ENCODE measurements at regions not wholly inside any gene's neighbourhood (a gene's known extent, or its start where the extent isn't known, plus 50 kb on each side); places are given as distances from the start of the nearest gene placed in this dataset.

DNA sequence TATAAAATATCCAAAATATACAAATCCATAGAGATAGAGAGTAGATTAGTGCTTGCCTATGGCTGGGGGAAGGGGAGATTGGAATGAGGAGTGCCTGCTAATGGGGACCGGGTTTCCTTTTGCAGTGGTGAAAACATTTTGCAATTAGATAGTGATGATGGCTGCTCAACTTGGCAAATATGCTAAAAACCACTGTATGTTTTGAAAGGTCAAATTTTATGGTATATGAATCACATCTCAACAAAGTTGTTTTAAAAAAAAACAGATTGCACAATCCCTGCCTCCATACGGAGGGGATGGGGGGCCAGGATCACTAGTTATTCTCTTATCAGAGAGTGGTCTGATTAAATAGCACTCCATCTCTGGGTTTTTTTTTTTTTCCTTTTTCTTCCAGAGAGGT, 76.9 kb upstream of the RIPOR2 start:
- no peak for DNase-seq

DNA sequence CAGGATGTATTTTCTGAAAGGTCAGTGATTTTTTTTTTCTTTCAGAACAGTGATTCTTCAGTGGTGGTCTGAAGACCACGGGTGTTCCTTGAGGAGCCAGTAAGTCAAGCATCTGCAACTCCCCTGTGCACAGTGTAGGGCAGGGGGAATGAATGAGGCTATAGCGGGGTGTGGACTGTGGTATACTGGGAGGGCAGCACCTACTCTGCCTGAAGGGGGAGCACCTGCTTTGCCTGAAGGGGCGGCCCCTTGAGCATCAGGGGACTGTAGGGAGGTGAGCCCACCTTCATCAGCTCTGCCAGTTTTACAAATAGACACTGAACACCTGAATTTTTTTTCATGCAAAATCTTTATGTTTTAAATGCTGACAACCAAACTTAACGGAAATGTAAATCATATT, 77.5 kb upstream of the RIPOR2 start:
- no peak for DNase-seq

- DNase-seq = no peak
Measured at GRCh38 chr6:25014369-25014768, 78.6 kb upstream of the RIPOR2 start.

- DNase-seq = peak in 16 of 56 donors; percentile 8 to 49 (median 22)
Measured at GRCh38 chr6:25014791-25015560, 79.2 kb upstream of the RIPOR2 start.

DNA sequence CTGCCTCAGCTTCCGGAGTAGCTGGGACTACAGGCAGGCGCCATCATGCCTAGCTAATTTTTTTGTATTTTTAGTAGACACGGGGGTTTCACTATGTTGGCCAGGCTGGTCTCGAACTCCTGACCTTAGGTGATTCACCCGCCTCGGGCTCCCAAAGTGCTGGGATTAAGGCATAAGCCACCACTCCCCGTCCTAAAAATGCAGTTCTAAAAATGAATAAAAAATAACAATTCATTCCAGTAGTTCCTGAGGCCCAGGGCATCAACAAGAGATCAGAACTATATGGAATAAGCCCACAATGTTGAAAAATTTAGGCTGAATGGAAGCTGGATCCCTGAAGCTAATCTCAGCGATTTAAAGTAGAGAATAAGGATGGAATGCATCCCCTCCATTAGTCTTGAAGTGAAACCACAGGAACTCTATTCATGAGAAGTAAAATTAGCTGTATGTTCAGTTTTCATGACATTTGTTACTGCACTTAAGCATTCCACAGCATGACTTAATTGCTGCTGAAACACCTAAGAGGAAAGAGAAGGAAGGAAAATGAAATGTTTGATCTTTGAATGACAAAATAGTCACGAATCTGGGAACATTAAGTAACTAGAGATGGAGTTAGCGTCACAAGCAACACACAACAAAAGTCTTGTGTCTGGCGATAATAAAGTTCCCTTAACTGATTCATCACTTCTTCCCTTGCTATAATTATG, 80.4 kb upstream of the RIPOR2 start:
- DNase-seq = no peak

DNA sequence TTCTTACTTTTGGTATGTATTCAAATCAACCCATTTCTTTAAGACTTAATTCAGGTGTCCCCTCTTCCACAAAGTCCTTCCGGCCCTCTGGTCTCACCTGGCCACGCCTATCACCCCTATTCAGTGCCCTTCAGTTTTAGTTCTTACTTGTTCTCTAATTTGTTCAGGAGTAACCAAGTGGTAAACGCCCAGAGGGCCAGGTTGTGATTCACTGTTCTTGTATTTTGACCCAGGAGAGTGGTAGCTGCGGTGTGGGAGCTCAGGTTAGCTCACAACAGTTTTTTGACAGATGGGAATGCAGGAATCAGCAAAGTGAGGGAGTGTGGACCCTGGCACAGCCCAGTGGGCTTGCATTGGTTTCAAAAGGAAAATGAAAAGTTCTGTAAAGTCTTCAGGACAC, 81.7 kb upstream of the RIPOR2 start:
- no peak for DNase-seq

GRCh38 chr6:25017932-25018567, 82.3 kb upstream of the RIPOR2 start:
- peak in 5 of 56 donors; percentile 9 to 13 (median 11) for DNase-seq

- no peak for DNase-seq
Measured at GRCh38 chr6:25018568-25018954, 82.8 kb upstream of the RIPOR2 start.

- no peak for DNase-seq
Measured at GRCh38 chr6:25022140-25022553, 86.4 kb upstream of the RIPOR2 start.

GRCh38 chr6:25023781-25024180, 88.0 kb upstream of the RIPOR2 start:
- DNase-seq = no peak

- no peak for DNase-seq
Measured at GRCh38 chr6:25024821-25025220, 89.1 kb upstream of the RIPOR2 start.

GRCh38 chr6:25025248-25025918, 89.6 kb upstream of the RIPOR2 start:
- DNase-seq = no peak

GRCh38 chr6:25025919-25026301, 90.2 kb upstream of the RIPOR2 start:
- no peak for DNase-seq

GRCh38 chr6:25026723-25027122, 91.0 kb upstream of the RIPOR2 start:
- no peak for DNase-seq

GRCh38 chr6:25027221-25027916, 91.6 kb upstream of the RIPOR2 start:
- no peak for DNase-seq

DNA sequence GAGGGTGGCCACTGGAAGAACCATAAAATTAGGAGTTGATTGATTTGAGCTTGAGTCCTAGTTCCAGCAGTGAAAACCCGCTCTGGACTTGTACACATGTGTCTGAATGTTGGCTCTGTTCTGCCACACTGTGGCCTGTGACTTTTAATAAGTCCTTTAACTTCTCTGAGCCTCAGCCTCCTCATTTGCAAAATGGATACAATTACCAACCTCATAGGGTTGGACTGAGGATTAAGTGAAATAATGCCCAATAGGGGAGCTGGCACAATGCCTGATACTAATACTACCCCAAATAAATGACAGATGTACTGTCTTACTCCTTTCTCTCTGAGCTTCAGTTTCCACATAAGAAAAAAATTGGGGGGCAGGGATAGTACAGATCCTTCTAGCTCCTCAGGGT, 92.6 kb upstream of the RIPOR2 start:
- DNase-seq = no peak

GRCh38 chr6:25032934-25033333, 97.2 kb upstream of the RIPOR2 start:
- DNase-seq = no peak

DNA sequence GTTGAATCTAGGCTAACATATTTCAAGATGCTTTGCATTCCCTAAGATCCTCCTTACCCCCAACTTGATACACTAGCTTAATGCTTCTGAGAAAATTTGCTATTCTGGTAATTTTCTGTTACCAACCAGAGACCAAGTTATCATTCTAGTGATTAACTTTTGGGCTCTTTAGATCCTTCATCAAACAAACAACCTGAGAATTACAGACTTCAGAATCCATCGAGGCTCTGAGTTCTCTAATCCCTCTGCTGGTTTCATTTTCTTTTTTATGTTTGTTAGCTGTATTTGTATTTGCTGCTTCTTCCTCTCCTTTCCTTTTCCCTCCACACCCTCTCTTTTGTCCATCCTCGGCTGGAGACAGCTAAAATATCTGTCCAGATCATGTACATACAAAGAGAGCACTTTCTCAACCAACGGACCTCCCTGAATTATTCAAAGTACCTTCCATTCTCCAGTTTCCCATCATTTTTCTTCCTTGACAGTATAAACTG, 98.7 kb upstream of the RIPOR2 start:
- DNase-seq = no peak

- DNase-seq = no peak
Measured at GRCh38 chr6:25035174-25035511, 99.4 kb upstream of the RIPOR2 start.

- no peak for DNase-seq
Measured at GRCh38 chr6:25035512-25036435, 100.0 kb upstream of the RIPOR2 start.

All from amygdala (tissue), 56 donors.